ENCODE measurements at regions not wholly inside any gene's neighbourhood (a gene's known extent, or its start where the extent isn't known, plus 50 kb on each side); places are given as distances from the start of the nearest gene placed in this dataset.

DNA sequence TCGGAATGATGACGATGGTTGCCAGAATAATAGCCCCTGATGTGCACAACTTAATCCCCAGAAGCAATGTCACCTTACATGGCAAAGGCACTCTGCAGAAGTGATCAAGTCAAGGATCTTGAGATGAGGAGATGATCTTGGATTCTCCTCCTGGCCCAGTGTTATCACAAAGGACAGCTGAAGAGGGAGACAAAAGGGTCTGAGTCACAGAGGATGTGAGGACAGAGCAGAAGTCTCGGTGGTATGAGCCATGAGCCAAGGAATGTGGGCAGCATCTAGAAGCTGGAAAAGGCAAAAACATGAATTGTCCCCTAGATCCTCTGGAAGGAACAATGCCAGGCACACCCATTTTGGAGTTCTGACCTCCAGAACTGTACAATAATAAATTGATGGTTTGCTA lies 358.5 kb downstream of the MYCN start:
- TF ChIP-seq, protein P1, sequence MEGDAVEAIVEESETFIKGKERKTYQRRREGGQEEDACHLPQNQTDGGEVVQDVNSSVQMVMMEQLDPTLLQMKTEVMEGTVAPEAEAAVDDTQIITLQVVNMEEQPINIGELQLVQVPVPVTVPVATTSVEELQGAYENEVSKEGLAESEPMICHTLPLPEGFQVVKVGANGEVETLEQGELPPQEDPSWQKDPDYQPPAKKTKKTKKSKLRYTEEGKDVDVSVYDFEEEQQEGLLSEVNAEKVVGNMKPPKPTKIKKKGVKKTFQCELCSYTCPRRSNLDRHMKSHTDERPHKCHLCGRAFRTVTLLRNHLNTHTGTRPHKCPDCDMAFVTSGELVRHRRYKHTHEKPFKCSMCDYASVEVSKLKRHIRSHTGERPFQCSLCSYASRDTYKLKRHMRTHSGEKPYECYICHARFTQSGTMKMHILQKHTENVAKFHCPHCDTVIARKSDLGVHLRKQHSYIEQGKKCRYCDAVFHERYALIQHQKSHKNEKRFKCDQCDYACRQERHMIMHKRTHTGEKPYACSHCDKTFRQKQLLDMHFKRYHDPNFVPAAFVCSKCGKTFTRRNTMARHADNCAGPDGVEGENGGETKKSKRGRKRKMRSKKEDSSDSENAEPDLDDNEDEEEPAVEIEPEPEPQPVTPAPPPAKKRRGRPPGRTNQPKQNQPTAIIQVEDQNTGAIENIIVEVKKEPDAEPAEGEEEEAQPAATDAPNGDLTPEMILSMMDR (IDR thresholded peaks at IDR 0.05), result no peak
- TF ChIP-seq POLR2AphosphoS5 (IDR thresholded peaks at IDR 0.05) (no peak), POLR2A (IDR thresholded peaks at IDR 0.05) (no peak), EP300 (IDR thresholded peaks at IDR 0.05) (no peak)
